GM23338 (cell line): ENCODE measurements at regions not wholly inside any gene's neighbourhood (a gene's known extent, or its start where the extent isn't known, plus 50 kb on each side); places are given as distances from the start of the nearest gene placed in this dataset.

ENCODE experiments used
- CREB1 ChIP-seq: fragments of 250-450 bp; sonication (Bioruptor Pico); IDR thresholded peaks from 2 replicates; pipeline ENCODE4 v1.5.0; 2020; ENCODE audit warnings: low read depth, mild to moderate bottlenecking, moderate library complexity
- CTCF ChIP-seq, 2 experiments: fragments of 200-600 bp in 1 of 2; sonication (generic) in 1 of 2; conservative IDR thresholded peaks; 2 replicates each; pipeline versions ENCODE4 v1.5.1 to v1.6.1; 2016 to 2017; ENCODE audit warnings: antibody characterized with exemption in 2 of 2, low read depth in 2 of 2, mild to moderate bottlenecking in 2 of 2, moderate library complexity in 1 of 2
- ETS1 ChIP-seq: IDR thresholded peaks from 2 replicates; pipeline ENCODE4 v1.6.1; 2016; ENCODE audit warnings: antibody characterized with exemption
- NANOG ChIP-seq: IDR thresholded peaks from 2 replicates; pipeline ENCODE4 v1.6.1; 2016; ENCODE audit warnings: antibody characterized with exemption, borderline replicate concordance
- POLR2AphosphoS5 ChIP-seq: IDR thresholded peaks from 2 replicates; pipeline ENCODE4 v1.6.1; 2016; ENCODE audit warnings: antibody characterized with exemption, low read depth
- ZNF114 ChIP-seq: fragments of 250-450 bp; sonication (Bioruptor Pico); IDR thresholded peaks from 2 replicates; pipeline ENCODE4 v1.5.0; 2020; ENCODE audit warnings: mild to moderate bottlenecking, moderate library complexity
- ZNF331 ChIP-seq: fragments of 250-450 bp; sonication (Bioruptor Pico); IDR thresholded peaks from 2 replicates; pipeline ENCODE4 v1.5.0; 2020; ENCODE audit warnings: low read depth, mild to moderate bottlenecking, moderate library complexity
- ZNF462 ChIP-seq: fragments of 250-450 bp; sonication (Bioruptor Pico); IDR thresholded peaks from 2 replicates; pipeline ENCODE4 v1.5.0; 2020; ENCODE audit warnings: mild to moderate bottlenecking, moderate library complexity

- TF ChIP-seq ZNF462 (no peak), ZNF114 (CRISPR knock-in tag) (no peak), ZNF331 (no peak), CREB1 (CRISPR knock-in tag) (no peak), NANOG (no peak), CTCF (conservative IDR thresholded peaks at IDR 0.05; ENCODE audit: low read depth in 2 of 2) (no peak), POLR2AphosphoS5 (no peak), ETS1 (no peak)
These were observed 57.9 kb downstream of the HLA-A start (continued) for GRCh38 chr6:30000156-30000791.
